HEK293T (cell line): ENCODE measurements at regions not wholly inside any gene's neighbourhood (a gene's known extent, or its start where the extent isn't known, plus 50 kb on each side); places are given as distances from the start of the nearest gene placed in this dataset.

Experiments
- CTCF ChIA-PET: fragments of 350-600 bp; formaldehyde crosslinking; extraction: SDS; loops from one replicate; lab custom pipeline; 2021; ENCODE audit warnings: antibody characterized with exemption, inconsistent platforms; lab: Yijun Ruan, JAX
- POLR2A ChIA-PET: fragments of 350-600 bp; formaldehyde crosslinking; extraction: SDS; loops from one replicate; lab custom pipeline; 2020; ENCODE audit warnings: antibody characterized with exemption, inconsistent platforms; lab: Yijun Ruan, JAX
- DNase-seq: peaks from one replicate; pipeline ENCODE4 v3.0.0; 2012; ENCODE audit warnings: mixed read lengths; ENCODE audit errors: extremely low spot score
- ARNT ChIP-seq: fragments of 450-650 bp; IDR thresholded peaks from 2 replicates; pipeline ENCODE4 v1.6.1; 2017; ENCODE audit warnings: mild to moderate bottlenecking
- BHLHE40 ChIP-seq: fragments of 450-650 bp; IDR thresholded peaks from 2 replicates; pipeline ENCODE4 v1.6.1; 2016; ENCODE audit warnings: mild to moderate bottlenecking, moderate library complexity, borderline replicate concordance
- CTBP1 ChIP-seq: fragments of 450-650 bp; IDR thresholded peaks from 2 replicates; pipeline ENCODE4 v1.6.1; 2016; ENCODE audit warnings: borderline replicate concordance
- ELF4 ChIP-seq: fragments of 450-650 bp; IDR thresholded peaks from 2 replicates; pipeline ENCODE4 v1.6.1; 2017; ENCODE audit warnings: antibody characterized with exemption
- FOXA1 ChIP-seq: fragments of 450-650 bp; IDR thresholded peaks from 2 replicates; pipeline ENCODE4 v1.6.1; 2016; ENCODE audit warnings: mild to moderate bottlenecking
- FOXK2 ChIP-seq: fragments of 450-650 bp; IDR thresholded peaks from 2 replicates; pipeline ENCODE4 v1.6.1; 2016; ENCODE audit warnings: mild to moderate bottlenecking
- FOXM1 ChIP-seq: fragments of 450-650 bp; IDR thresholded peaks from 2 replicates; pipeline ENCODE4 v1.6.1; 2017; ENCODE audit warnings: mild to moderate bottlenecking, borderline replicate concordance
- HDGF ChIP-seq: fragments of 450-650 bp; IDR thresholded peaks from 2 replicates; pipeline ENCODE4 v1.6.1; 2017; ENCODE audit warnings: antibody characterized with exemption, borderline replicate concordance
- L3MBTL2 ChIP-seq: fragments of 450-650 bp; conservative IDR thresholded peaks from 2 replicates; pipeline ENCODE4 v1.6.1; 2016; ENCODE audit warnings: mild to moderate bottlenecking
- LEF1 ChIP-seq: fragments of 450-650 bp; IDR thresholded peaks from 2 replicates; pipeline ENCODE4 v1.6.1; 2017; ENCODE audit warnings: mild to moderate bottlenecking, borderline replicate concordance
- NFRKB ChIP-seq: fragments of 450-650 bp; IDR thresholded peaks from 2 replicates; pipeline ENCODE4 v1.6.1; 2016; ENCODE audit warnings: mild to moderate bottlenecking, moderate library complexity
- SP1 ChIP-seq: fragments of 450-650 bp; IDR thresholded peaks from 2 replicates; pipeline ENCODE4 v1.6.1; 2017
- SUZ12 ChIP-seq: fragments of 450-650 bp; IDR thresholded peaks from 2 replicates; pipeline ENCODE4 v1.6.1; 2016; ENCODE audit warnings: mild to moderate bottlenecking
- TARDBP ChIP-seq: fragments of 450-650 bp; IDR thresholded peaks from 2 replicates; pipeline ENCODE4 v1.6.1; 2016
- ZNF384 ChIP-seq: fragments of 450-650 bp; IDR thresholded peaks from 2 replicates; pipeline ENCODE4 v1.6.1; 2016
- TF ChIP-seq, protein P1 (sequence below): fragments of 450-650 bp; IDR thresholded peaks from 2 replicates; pipeline ENCODE4 v1.6.1; 2016

DNA sequence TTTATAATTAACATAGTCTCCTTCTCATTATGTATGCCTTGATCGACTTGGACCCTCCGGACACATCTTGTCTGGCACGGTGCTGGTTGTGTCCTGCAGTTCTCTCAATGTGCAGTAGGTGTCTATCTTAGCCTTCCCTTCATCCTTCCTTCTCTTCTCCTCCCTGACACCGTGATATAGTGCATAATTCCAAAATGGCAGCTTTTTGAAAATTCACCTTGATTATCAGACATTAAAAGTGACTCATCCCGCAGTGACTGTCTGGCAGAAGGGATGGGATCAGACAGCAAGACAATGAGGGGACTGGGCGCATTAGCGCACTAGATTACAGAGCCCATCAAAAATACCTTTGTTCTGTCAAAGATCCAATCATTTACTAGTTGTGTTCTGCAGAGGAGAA, 70.0 kb upstream of the PMFBP1 start:
- DNase-seq = peak; percentile 63
- no peak for TF ChIP-seq HDGF
- TF ChIP-seq, protein P1, sequence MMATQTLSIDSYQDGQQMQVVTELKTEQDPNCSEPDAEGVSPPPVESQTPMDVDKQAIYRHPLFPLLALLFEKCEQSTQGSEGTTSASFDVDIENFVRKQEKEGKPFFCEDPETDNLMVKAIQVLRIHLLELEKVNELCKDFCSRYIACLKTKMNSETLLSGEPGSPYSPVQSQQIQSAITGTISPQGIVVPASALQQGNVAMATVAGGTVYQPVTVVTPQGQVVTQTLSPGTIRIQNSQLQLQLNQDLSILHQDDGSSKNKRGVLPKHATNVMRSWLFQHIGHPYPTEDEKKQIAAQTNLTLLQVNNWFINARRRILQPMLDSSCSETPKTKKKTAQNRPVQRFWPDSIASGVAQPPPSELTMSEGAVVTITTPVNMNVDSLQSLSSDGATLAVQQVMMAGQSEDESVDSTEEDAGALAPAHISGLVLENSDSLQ = peak; percentile 76
- TF ChIP-seq L3MBTL2 = no peak
- POLR2A ChIA-PET = no interaction called here
- CTCF ChIA-PET = interaction anchor here (0.7 kb wide), 1 partner anchor 9 kb away, joined by 3 read pairs; no protein-coding TSS in a partner anchor

DNA sequence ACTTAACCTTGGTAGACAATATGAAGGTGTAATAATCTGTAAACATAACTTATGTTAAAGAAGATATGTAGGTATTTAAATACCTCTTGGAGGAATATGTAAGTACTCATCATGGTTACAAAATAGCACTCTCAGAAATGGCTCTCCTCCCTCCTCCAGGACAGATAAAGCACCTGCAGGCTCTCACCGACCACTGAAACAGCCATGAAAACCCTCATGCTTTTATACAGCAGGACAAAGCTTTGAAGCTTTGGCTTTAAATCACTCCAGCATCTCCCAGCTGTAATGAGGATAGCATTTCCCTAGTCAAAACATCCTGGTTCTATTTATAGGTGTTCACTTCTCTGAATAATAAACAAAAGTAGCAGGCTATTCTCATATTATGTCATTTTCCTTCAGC, 69.1 kb upstream of the PMFBP1 start:
- no peak for DNase-seq
- TF ChIP-seq, protein P1 = no peak
- TF ChIP-seq FOXM1 (no peak), ZNF384 (no peak), ARNT (no peak), SP1 (no peak), CTBP1 (no peak), NFRKB (no peak)
- POLR2A ChIA-PET = no interaction called here
- CTCF ChIA-PET = no interaction called here

DNA sequence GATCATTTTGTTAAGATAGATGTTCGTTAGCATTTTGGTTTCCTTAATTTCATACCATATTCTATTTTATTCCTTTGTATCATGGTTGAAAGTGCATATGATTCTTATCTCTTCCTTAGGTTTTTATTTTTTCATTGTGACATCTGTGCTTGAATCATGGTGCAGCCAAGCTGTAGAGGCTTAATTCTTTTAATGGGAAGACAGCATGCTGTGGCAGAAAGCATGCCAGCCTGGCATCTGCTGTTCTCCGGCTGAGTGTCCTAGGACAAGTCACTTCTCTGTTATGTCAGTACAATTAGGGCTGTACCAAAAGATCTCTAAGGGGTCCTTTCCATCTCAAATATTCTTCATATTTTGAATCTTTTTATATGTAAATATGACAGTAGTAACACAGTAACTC, 68.5 kb upstream of the PMFBP1 start:
- TF ChIP-seq SUZ12 = no peak
- TF ChIP-seq HDGF = no peak
- TF ChIP-seq FOXA1 = no peak
- no peak for TF ChIP-seq TARDBP
- TF ChIP-seq ARNT = no peak
- TF ChIP-seq NFRKB = no peak
- TF ChIP-seq ZNF384 = no peak
- no peak for TF ChIP-seq CTBP1
- TF ChIP-seq SP1 = no peak
- no peak for TF ChIP-seq BHLHE40
- TF ChIP-seq FOXM1 = no peak
- CTCF ChIA-PET = no interaction called here
- POLR2A ChIA-PET = no interaction called here
- DNase-seq = no peak

DNA sequence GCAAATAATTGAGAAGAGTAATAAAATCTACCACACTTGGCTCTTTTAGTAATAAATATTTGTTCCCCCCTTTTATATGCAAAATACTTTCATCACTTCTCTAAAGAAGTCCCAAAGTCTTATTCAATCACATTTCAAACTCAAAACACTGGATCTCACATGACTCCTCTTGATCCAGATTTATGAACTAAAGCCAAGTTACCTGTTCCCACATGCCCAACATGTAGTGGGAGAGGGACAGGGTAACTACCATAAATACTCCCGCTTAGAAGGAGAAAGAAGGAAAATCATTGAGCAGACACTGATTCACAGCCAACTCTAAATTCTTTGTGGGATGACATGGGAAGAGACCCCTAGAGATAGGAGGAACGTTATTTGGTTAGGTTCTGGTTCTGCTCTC, 64.9 kb upstream of the PMFBP1 start:
- CTCF ChIA-PET = no interaction called here

DNA sequence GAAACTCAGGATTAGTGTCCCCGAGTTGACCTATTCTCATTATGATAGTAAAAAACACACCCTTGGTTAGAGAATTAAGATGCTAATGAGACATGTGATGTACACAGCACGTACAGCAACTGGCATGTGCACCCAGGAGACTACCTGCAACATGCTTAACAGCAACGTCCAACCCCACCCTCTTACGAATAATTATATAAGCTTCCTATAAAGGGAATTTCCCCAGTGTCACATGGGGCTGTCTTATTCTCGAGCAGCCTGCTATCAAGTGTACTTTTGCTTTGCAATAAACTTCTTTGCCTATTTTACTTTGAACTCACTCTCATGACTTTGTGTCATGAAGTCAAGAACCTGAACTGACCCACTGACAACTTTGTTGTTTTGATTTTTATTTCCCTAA, 62.4 kb upstream of the PMFBP1 start:
- CTCF ChIA-PET = no interaction called here
- POLR2A ChIA-PET = no interaction called here

More for the DNA sequence above, 64.9 kb upstream of the PMFBP1 start:
- TF ChIP-seq ELF4 (no peak), L3MBTL2 (no peak), BHLHE40 (no peak), LEF1 (no peak), FOXA1 (no peak), ARNT (no peak), SP1 (no peak), TARDBP (no peak), NFRKB (no peak)
- POLR2A ChIA-PET = no interaction called here
- no peak for DNase-seq

DNA sequence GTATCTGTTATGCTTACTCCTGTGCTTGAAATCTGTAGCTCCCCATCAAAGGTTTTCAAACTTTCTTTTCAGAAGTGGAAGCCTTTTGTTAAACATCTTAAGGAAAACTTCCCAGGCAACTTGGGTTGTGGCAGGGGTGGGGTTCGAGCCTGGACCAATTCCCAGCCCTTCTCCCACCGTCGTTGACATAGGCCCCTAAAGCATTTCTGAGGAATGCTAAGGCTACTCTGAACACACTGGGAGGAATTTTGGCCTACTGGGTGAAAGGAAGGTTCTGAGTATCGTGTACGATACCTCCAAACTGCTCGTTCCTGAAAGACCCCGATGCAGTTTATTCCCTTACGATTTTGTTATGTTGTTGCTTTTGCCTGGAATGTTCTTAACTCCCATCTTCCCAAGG, 56.1 kb upstream of the PMFBP1 start:
- no peak for DNase-seq
- TF ChIP-seq BHLHE40 = no peak
- no peak for TF ChIP-seq FOXM1
- no peak for TF ChIP-seq FOXA1
- TF ChIP-seq, protein P1 = no peak
- TF ChIP-seq NFRKB = no peak
- TF ChIP-seq ZNF384 = no peak
- TF ChIP-seq FOXK2 = no peak
- TF ChIP-seq LEF1 = no peak
- TF ChIP-seq ARNT = no peak
- TF ChIP-seq TARDBP = no peak
- TF ChIP-seq ELF4 = no peak
- TF ChIP-seq SP1 = no peak
- no peak for TF ChIP-seq CTBP1
- TF ChIP-seq SUZ12 = no peak
- TF ChIP-seq L3MBTL2 = no peak
- ChIA-PET POLR2A (no interaction called here), CTCF (no interaction called here)

More for the DNA sequence above, 62.4 kb upstream of the PMFBP1 start:
- no peak for DNase-seq
- TF ChIP-seq BHLHE40 (no peak), SP1 (no peak)

DNA sequence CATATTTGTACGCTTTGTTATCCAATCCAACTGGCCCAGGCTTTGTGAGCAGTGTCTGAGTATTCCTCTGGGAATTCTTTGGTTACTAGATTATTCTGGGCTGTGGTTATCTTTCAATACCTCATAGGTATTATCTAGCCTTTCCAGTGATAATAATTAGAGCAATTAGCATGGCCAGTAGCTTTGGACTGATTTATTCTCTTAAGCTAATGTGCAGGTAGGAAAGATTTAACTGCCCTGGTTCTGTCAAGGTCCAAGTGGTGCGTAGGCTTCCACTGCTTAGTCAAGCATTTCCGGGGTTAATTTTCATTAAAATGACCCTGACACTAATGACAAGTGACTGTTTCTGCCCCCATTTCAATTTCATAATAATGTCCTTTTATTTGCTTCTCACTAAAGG, 54.2 kb upstream of the PMFBP1 start:
- DNase-seq = no peak
- TF ChIP-seq ELF4 (no peak), SP1 (no peak), CTBP1 (no peak), ZNF384 (no peak), L3MBTL2 (no peak), FOXM1 (no peak), FOXK2 (no peak), HDGF (no peak)
- TF ChIP-seq, protein P1 = no peak
- ChIA-PET CTCF (no interaction called here), POLR2A (no interaction called here)
